ENCODE measurements at regions not wholly inside any gene's neighbourhood (a gene's known extent, or its start where the extent isn't known, plus 50 kb on each side); places are given as distances from the start of the nearest gene placed in this dataset.

DNA sequence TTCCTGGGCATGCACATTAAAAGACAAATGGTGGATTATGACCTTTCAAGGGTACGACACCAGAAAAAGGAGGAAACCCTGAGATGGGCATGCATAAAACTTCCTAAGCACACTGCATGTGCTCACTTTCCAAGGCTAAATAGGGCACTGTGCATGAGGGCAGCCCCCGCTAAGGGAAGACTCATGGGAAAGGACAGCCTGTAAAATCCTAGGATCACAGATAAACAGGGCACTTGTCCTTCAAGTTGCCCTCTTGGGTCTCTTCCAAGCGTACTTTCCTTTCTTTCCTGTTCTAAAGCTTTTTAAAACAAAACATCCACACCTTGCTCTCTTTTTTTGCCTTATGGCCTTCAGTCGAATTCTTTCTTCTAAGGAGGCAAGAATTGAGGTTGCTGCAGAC, 106.5 kb upstream of the SYNCRIP start:
- TF ChIP-seq RARB (CRISPR knock-in tag; IDR thresholded peaks at IDR 0.05): no peak
- TF ChIP-seq CSRNP3 (CRISPR knock-in tag; IDR thresholded peaks at IDR 0.05): no peak
- TF ChIP-seq, protein P1, sequence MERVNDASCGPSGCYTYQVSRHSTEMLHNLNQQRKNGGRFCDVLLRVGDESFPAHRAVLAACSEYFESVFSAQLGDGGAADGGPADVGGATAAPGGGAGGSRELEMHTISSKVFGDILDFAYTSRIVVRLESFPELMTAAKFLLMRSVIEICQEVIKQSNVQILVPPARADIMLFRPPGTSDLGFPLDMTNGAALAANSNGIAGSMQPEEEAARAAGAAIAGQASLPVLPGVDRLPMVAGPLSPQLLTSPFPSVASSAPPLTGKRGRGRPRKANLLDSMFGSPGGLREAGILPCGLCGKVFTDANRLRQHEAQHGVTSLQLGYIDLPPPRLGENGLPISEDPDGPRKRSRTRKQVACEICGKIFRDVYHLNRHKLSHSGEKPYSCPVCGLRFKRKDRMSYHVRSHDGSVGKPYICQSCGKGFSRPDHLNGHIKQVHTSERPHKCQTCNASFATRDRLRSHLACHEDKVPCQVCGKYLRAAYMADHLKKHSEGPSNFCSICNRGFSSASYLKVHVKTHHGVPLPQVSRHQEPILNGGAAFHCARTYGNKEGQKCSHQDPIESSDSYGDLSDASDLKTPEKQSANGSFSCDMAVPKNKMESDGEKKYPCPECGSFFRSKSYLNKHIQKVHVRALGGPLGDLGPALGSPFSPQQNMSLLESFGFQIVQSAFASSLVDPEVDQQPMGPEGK (CRISPR knock-in tag; IDR thresholded peaks at IDR 0.05; ENCODE audit: borderline replicate concordance): no peak
- TF ChIP-seq ARNTL (CRISPR knock-in tag; IDR thresholded peaks at IDR 0.05; ENCODE audit: borderline replicate concordance, low read depth): no peak

Data from SK-N-SH treated with all-trans-retinoic acid at 6 μM for 48 hours (cell line).